ENCODE measurements at regions not wholly inside any gene's neighbourhood (a gene's known extent, or its start where the extent isn't known, plus 50 kb on each side); places are given as distances from the start of the nearest gene placed in this dataset.

DNA sequence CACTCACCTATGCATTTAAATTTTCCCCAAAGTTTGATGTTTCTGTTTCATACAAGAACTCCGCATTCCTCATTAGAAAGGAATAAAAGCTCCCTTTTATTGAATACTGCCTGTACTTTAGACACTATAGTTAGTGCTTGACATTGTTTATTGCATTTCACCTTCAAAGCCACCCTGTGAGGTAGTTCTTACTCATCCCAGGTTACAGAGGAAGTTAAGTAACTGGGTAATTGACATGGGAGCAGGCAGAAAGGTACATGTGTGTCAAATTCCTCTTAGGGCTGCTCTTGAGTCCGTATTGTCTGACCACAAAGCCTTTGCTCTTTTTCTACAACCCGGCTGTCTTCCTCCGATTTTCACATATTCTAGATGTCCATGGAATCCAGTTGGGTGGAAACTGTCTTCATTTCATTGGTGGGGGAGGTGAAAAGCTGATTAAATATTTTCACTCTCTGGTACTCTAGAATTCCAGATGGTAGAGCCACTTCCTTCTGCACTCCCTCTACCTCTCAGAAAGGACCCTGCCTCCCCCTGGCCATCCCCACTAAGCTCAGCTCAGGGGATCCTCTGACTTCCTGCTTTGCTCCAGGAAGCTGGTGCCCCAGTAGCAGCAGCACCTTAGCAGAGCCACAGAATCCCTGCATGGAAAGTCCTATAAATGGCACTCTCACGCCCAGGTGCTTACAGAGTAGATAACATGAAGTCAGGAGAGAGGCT is 319.2 kb downstream of the LRATD1 start:
- H3K4me1 ChIP-seq (ENCODE audit: control insufficient read depth in 1 of 2, insufficient read depth in 2 of 2, low read length in 2 of 2) = no peaks in the 10 kb centered on the region
- no peak overlapping the region for H3K4me2 ChIP-seq (ENCODE audit: low read length)
- no peak overlapping the region for H3K27ac ChIP-seq (ENCODE audit: low read depth, low read length)
- POLR2A ChIA-PET = no interaction called here
- H3K9me2 ChIP-seq (ENCODE audit: insufficient read depth) = no peaks in the 10 kb centered on the region
- no peak for DNase-seq (ENCODE audit: low read depth, low spot score)
- H3K27me3 ChIP-seq (ENCODE audit: insufficient read depth, low read length) = no peaks in the 10 kb centered on the region
- H3K9me3 ChIP-seq (ENCODE audit: control insufficient read depth in 1 of 2, insufficient read depth in 1 of 2, low read depth in 1 of 2, low read length in 2 of 2) = no peaks in the 10 kb centered on the region
- CTCF ChIA-PET = no interaction called here
- no peaks in the 10 kb centered on the region for H3K36me3 ChIP-seq (ENCODE audit: control insufficient read depth in 1 of 2, insufficient read depth in 2 of 2, low read length in 2 of 2)
- intact Hi-C loops (cut with micrococcal nuclease) = no loop called here
- RAD21 ChIA-PET (ENCODE audit: low non-redundant PET in 1 of 2, low total read pairs in 2 of 2, uncharacterized antibody in 2 of 2, unreplicated experiment in 2 of 2) = no interaction called here
- no peak overlapping the region for H3K9ac ChIP-seq (ENCODE audit: low read length)
- H3K4me3 ChIP-seq (replicated peaks in 1 of 2; ENCODE audit: low read depth in 1 of 2, low read length in 2 of 2) = no peak overlapping the region
- no peak for ATAC-seq
- no peak overlapping the region for H2AFZ ChIP-seq (ENCODE audit: low read depth, low read length, poor library complexity, severe bottlenecking)
- TF ChIP-seq CEBPB (IDR thresholded peaks at IDR 0.05; ENCODE audit: low read depth) (no peak), FOSL1 (IDR thresholded peaks at IDR 0.05; ENCODE audit: low read depth) (no peak), EZH2 (IDR thresholded peaks at IDR 0.05) (no peak), SIN3A (IDR thresholded peaks at IDR 0.05; ENCODE audit: low read depth) (no peak), RAD21 (IDR thresholded peaks at IDR 0.05; ENCODE audit: low read depth) (no peak), ZNF274 (IDR thresholded peaks at IDR 0.05; ENCODE audit: low read depth, low read length) (no peak), EGR1 (IDR thresholded peaks at IDR 0.05; ENCODE audit: low read depth) (no peak), TCF7L2 (IDR thresholded peaks at IDR 0.05; ENCODE audit: borderline replicate concordance, extremely low read depth, insufficient read depth, insufficient read length) (no peak), EZH2phosphoT487 (IDR thresholded peaks at IDR 0.05; ENCODE audit: borderline replicate concordance) (no peak), ELF1 (IDR thresholded peaks at IDR 0.05; ENCODE audit: borderline replicate concordance, low read depth) (no peak), ZFX (IDR thresholded peaks at IDR 0.05) (no peak), JUND (IDR thresholded peaks at IDR 0.05) (no peak)
- TF ChIP-seq, protein P1, sequence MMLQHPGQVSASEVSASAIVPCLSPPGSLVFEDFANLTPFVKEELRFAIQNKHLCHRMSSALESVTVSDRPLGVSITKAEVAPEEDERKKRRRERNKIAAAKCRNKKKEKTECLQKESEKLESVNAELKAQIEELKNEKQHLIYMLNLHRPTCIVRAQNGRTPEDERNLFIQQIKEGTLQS (IDR thresholded peaks at IDR 0.05) = no peak
- TF ChIP-seq, protein P2, sequence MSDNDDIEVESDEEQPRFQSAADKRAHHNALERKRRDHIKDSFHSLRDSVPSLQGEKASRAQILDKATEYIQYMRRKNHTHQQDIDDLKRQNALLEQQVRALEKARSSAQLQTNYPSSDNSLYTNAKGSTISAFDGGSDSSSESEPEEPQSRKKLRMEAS (IDR thresholded peaks at IDR 0.05) = no peak
- TF ChIP-seq, protein P3, sequence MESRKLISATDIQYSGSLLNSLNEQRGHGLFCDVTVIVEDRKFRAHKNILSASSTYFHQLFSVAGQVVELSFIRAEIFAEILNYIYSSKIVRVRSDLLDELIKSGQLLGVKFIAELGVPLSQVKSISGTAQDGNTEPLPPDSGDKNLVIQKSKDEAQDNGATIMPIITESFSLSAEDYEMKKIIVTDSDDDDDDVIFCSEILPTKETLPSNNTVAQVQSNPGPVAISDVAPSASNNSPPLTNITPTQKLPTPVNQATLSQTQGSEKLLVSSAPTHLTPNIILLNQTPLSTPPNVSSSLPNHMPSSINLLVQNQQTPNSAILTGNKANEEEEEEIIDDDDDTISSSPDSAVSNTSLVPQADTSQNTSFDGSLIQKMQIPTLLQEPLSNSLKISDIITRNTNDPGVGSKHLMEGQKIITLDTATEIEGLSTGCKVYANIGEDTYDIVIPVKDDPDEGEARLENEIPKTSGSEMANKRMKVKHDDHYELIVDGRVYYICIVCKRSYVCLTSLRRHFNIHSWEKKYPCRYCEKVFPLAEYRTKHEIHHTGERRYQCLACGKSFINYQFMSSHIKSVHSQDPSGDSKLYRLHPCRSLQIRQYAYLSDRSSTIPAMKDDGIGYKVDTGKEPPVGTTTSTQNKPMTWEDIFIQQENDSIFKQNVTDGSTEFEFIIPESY (IDR thresholded peaks at IDR 0.05; ENCODE audit: extremely low read depth, insufficient replicate concordance, low read length) = no peak
- TF ChIP-seq, protein P4, sequence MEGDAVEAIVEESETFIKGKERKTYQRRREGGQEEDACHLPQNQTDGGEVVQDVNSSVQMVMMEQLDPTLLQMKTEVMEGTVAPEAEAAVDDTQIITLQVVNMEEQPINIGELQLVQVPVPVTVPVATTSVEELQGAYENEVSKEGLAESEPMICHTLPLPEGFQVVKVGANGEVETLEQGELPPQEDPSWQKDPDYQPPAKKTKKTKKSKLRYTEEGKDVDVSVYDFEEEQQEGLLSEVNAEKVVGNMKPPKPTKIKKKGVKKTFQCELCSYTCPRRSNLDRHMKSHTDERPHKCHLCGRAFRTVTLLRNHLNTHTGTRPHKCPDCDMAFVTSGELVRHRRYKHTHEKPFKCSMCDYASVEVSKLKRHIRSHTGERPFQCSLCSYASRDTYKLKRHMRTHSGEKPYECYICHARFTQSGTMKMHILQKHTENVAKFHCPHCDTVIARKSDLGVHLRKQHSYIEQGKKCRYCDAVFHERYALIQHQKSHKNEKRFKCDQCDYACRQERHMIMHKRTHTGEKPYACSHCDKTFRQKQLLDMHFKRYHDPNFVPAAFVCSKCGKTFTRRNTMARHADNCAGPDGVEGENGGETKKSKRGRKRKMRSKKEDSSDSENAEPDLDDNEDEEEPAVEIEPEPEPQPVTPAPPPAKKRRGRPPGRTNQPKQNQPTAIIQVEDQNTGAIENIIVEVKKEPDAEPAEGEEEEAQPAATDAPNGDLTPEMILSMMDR (IDR thresholded peaks at IDR 0.05 in 2 of 3, conservative IDR thresholded peaks at IDR 0.05 in 1 of 3; ENCODE audit: borderline replicate concordance in 1 of 3, insufficient read depth in 1 of 3, low read depth in 2 of 3, low read length in 2 of 3) = no peak
- H3K79me2 ChIP-seq (ENCODE audit: insufficient read depth, low read length) = no peaks in the 10 kb centered on the region
- BruUV-seq (replicated peaks) = no TSS peak
- no peaks in the 10 kb centered on the region for H4K20me1 ChIP-seq (ENCODE audit: insufficient read depth)
